Common myeloid progenitor, CD34-positive (primary cell): ENCODE measurements at regions not wholly inside any gene's neighbourhood (a gene's known extent, or its start where the extent isn't known, plus 50 kb on each side); places are given as distances from the start of the nearest gene placed in this dataset.

Experiments used
- CTCF ChIA-PET: fragments of 350-600 bp; sonication (Branson Sonifier 250); formaldehyde crosslinking; loops from one replicate; lab custom pipeline; 2021; ENCODE audit warnings: antibody characterized with exemption; lab: Charles Lee
- POLR2A ChIA-PET: fragments of 350-600 bp; sonication (Branson Sonifier 250); formaldehyde crosslinking; loops from one replicate; lab custom pipeline; 2021; ENCODE audit warnings: antibody characterized with exemption; lab: Charles Lee
- DNase-seq, 3 donors: peaks; one replicate each; pipeline versions ENCODE4 v3.0.0 to v3.0.0-alpha.2; 2013
- H3K27ac ChIP-seq, 2 experiments: 1 replicate in 1 of 2; 2 replicates in 1 of 2; pipeline ENCODE4 v1.7.0; 2013; ENCODE audit warnings: inconsistent platforms in 2 of 2, low read length in 2 of 2, mild to moderate bottlenecking in 2 of 2, low read depth in 1 of 2, moderate library complexity in 1 of 2; ENCODE audit not compliant: severe bottlenecking in 2 of 2, insufficient read depth in 1 of 2, poor library complexity in 1 of 2
- H3K27me3 ChIP-seq, 5 experiments: replicated peaks in 2 of 5; 1 replicate in 3 of 5; 2 replicates in 2 of 5; pipeline versions ENCODE4 v1.6.1 to v1.7.0; 2013; ENCODE audit warnings: low read length in 4 of 5, mild to moderate bottlenecking in 2 of 5, moderate library complexity in 2 of 5, inconsistent platforms in 1 of 5; ENCODE audit not compliant: insufficient read depth in 5 of 5, control insufficient read depth in 4 of 5
- H3K36me3 ChIP-seq, 4 experiments: 1 replicate in 2 of 4; 2 replicates in 2 of 4; pipeline versions ENCODE4 v1.6.1 to v1.7.0; 2013; ENCODE audit warnings: low read length in 3 of 4, control low read depth in 1 of 4, mild to moderate bottlenecking in 1 of 4; ENCODE audit not compliant: control insufficient read depth in 4 of 4, insufficient read depth in 4 of 4
- H3K4me1 ChIP-seq, 4 experiments: 1 replicate in 3 of 4; 2 replicates in 1 of 4; pipeline versions ENCODE4 v1.6.1 to v1.7.1; 2013; ENCODE audit warnings: low read length in 3 of 4, mild to moderate bottlenecking in 3 of 4, control low read depth in 1 of 4, inconsistent platforms in 1 of 4, moderate library complexity in 1 of 4; ENCODE audit not compliant: control insufficient read depth in 4 of 4, insufficient read depth in 4 of 4; ENCODE audit errors: control extremely low read depth in 1 of 4
- H3K4me3 ChIP-seq, 7 experiments: 1 replicate in 4 of 7; 2 replicates in 3 of 7; pipeline versions ENCODE4 v1.5.1 to v1.7.0; 2013; ENCODE audit warnings: mild to moderate bottlenecking in 7 of 7, low read length in 6 of 7, moderate library complexity in 6 of 7, inconsistent platforms in 2 of 7, low read depth in 2 of 7, control low read depth in 1 of 7; ENCODE audit not compliant: insufficient read depth in 4 of 7, control insufficient read depth in 1 of 7; ENCODE audit errors: extremely low read depth in 1 of 7
- H3K9me3 ChIP-seq, 5 experiments: 1 replicate in 4 of 5; 2 replicates in 1 of 5; pipeline versions ENCODE4 v1.6.1 to v1.7.1; 2013; ENCODE audit warnings: low read length in 4 of 5, mild to moderate bottlenecking in 2 of 5, inconsistent platforms in 1 of 5, low read depth in 1 of 5, moderate library complexity in 1 of 5; ENCODE audit not compliant: control insufficient read depth in 4 of 5, insufficient read depth in 2 of 5; ENCODE audit errors: control extremely low read depth in 1 of 5
- WGBS: methylation state at CpG from one replicate; pipeline ENCODE4 v1.1.5; 2013; ENCODE audit not compliant: insufficient coverage; 5-methylcytosine and 5-hydroxymethylcytosine counted together

- Histone ChIP-seq H3K36me3 (no peaks in the 10 kb centered on the region), H3K27ac (no peak overlapping the region), H3K9me3 (no peaks in the 10 kb centered on the region), H3K4me3 (no peak overlapping the region), H3K27me3 (no peaks in the 10 kb centered on the region), H3K4me1 (no peaks in the 10 kb centered on the region)
- CTCF ChIA-PET = interaction anchor here (1.2 kb wide), 1 partner anchor 61 kb away, joined by 4 read pairs; no protein-coding TSS in a partner anchor
- WGBS = 97% methylated on average over 5 of the region's 5 CpGs
- POLR2A ChIA-PET = no interaction called here
- DNase-seq = no peak
Measured at GRCh38 chr1:187047298-187047697, 218.5 kb downstream of the PLA2G4A start.

- ChIA-PET POLR2A (no interaction called here), CTCF (interaction anchor here (0.6 to 1.5 kb wide), 12 partner anchors 10 to 876 kb away, joined by 3 to 11 read pairs (median 3); no protein-coding TSS in a partner anchor)
- peaks cover 0 to 2% (median 0%) of the 10 kb centered on the region in 4 experiments for H3K4me1 ChIP-seq
- WGBS = 40% methylated on average over 1 of the region's 4 CpGs
- no peaks in the 10 kb centered on the region for H3K9me3 ChIP-seq
- H3K27ac ChIP-seq = no peak overlapping the region
- no peak overlapping the region for H3K4me3 ChIP-seq
- H3K27me3 ChIP-seq = no peaks in the 10 kb centered on the region
- no peaks in the 10 kb centered on the region for H3K36me3 ChIP-seq
- DNase-seq = peak; percentile 54 to 80 (median 75)
Measured at GRCh38 chr1:187051618-187052232, 223.0 kb downstream of the PLA2G4A start.

GRCh38 chr1:187053876-187054275, 225.1 kb downstream of the PLA2G4A start:
- no peaks in the 10 kb centered on the region for H3K36me3 ChIP-seq
- no peak for DNase-seq
- H3K4me1 ChIP-seq = peaks cover 0 to 2% (median 0%) of the 10 kb centered on the region in 4 experiments
- H3K27me3 ChIP-seq = no peaks in the 10 kb centered on the region
- WGBS = no CpG with 5 or more reads among the region's 4 CpGs
- no peak overlapping the region for H3K4me3 ChIP-seq
- no peak overlapping the region for H3K27ac ChIP-seq
- POLR2A ChIA-PET = no interaction called here
- H3K9me3 ChIP-seq = no peaks in the 10 kb centered on the region
- CTCF ChIA-PET = interaction anchor here (0.6 to 1.4 kb wide), 2 partner anchors 14 to 248 kb away, joined by 3 read pairs; no protein-coding TSS in a partner anchor

- WGBS = no CpG with 5 or more reads among the region's 3 CpGs
- Histone ChIP-seq H3K4me1 (peaks cover 0 to 2% (median 0%) of the 10 kb centered on the region in 4 experiments), H3K9me3 (no peaks in the 10 kb centered on the region), H3K27me3 (no peaks in the 10 kb centered on the region), H3K27ac (no peak overlapping the region), H3K36me3 (no peaks in the 10 kb centered on the region), H3K4me3 (no peak overlapping the region)
- ChIA-PET CTCF (interaction anchor here (1.0 kb wide), 1 partner anchor 9 kb away, joined by 3 read pairs; no protein-coding TSS in a partner anchor), POLR2A (no interaction called here)
- DNase-seq = no peak
Measured at GRCh38 chr1:187054862-187055757, 226.4 kb downstream of the PLA2G4A start.

- no peaks in the 10 kb centered on the region for H3K9me3 ChIP-seq
- no peak overlapping the region for H3K4me3 ChIP-seq
- WGBS = no CpG with 5 or more reads among the region's 2 CpGs
- H3K4me1 ChIP-seq = no peaks in the 10 kb centered on the region
- ChIA-PET POLR2A (no interaction called here), CTCF (no interaction called here)
- no peaks in the 10 kb centered on the region for H3K36me3 ChIP-seq
- no peaks in the 10 kb centered on the region for H3K27me3 ChIP-seq
- H3K27ac ChIP-seq = no peak overlapping the region
- DNase-seq = no peak
Measured at GRCh38 chr1:187063271-187063670, 234.5 kb downstream of the PLA2G4A start.

GRCh38 chr1:187067160-187067559, 238.4 kb downstream of the PLA2G4A start:
- Histone ChIP-seq H3K9me3 (no peaks in the 10 kb centered on the region), H3K4me1 (no peaks in the 10 kb centered on the region), H3K27ac (no peak overlapping the region), H3K4me3 (no peak overlapping the region), H3K36me3 (no peaks in the 10 kb centered on the region), H3K27me3 (no peaks in the 10 kb centered on the region)
- POLR2A ChIA-PET = no interaction called here
- WGBS = no CpG with 5 or more reads among the region's 1 CpG
- CTCF ChIA-PET = interaction anchor here (0.9 to 1.9 kb wide), 2 partner anchors 16 to 463 kb away, joined by 3 to 7 read pairs; no protein-coding TSS in a partner anchor
- DNase-seq = no peak
